ENCODE measurements at regions not wholly inside any gene's neighbourhood (a gene's known extent, or its start where the extent isn't known, plus 50 kb on each side); places are given as distances from the start of the nearest gene placed in this dataset.

DNA sequence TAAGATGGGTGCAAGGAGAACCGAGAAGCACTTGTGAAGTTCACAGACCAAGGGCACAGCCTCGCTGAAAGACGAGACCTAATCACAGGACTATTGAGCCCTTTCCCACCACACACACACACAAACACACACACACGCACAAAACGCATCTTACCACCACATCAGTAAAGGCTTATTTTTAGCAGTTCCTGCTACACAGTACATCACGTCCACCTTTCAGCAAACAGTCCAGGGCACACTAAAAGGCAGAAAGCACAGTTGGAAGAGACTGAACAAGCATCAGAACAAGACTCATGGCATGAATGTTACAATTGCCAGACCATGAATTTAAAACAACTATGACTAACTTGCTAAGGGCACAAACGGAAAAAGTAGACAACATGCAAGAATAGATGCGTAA lies 83.6 kb upstream of the MAPK10 start:
- TF ChIP-seq YY1 (IDR thresholded peaks at IDR 0.05) (no peak), TAF1 (conservative IDR thresholded peaks at IDR 0.05) (no peak), GABPA (IDR thresholded peaks at IDR 0.05 in 1 of 2, conservative IDR thresholded peaks at IDR 0.05 in 1 of 2) (no peak), JUND (IDR thresholded peaks at IDR 0.05) (no peak), SP1 (IDR thresholded peaks at IDR 0.05) (no peak), RAD21 (IDR thresholded peaks at IDR 0.05) (no peak), EGR1 (IDR thresholded peaks at IDR 0.05; ENCODE audit: low read depth in 2 of 2) (no peak)
- TF ChIP-seq, protein P1, sequence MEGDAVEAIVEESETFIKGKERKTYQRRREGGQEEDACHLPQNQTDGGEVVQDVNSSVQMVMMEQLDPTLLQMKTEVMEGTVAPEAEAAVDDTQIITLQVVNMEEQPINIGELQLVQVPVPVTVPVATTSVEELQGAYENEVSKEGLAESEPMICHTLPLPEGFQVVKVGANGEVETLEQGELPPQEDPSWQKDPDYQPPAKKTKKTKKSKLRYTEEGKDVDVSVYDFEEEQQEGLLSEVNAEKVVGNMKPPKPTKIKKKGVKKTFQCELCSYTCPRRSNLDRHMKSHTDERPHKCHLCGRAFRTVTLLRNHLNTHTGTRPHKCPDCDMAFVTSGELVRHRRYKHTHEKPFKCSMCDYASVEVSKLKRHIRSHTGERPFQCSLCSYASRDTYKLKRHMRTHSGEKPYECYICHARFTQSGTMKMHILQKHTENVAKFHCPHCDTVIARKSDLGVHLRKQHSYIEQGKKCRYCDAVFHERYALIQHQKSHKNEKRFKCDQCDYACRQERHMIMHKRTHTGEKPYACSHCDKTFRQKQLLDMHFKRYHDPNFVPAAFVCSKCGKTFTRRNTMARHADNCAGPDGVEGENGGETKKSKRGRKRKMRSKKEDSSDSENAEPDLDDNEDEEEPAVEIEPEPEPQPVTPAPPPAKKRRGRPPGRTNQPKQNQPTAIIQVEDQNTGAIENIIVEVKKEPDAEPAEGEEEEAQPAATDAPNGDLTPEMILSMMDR (IDR thresholded peaks at IDR 0.05; ENCODE audit: low read depth, low read length, missing input control): no peak
- TF ChIP-seq, protein P2, sequence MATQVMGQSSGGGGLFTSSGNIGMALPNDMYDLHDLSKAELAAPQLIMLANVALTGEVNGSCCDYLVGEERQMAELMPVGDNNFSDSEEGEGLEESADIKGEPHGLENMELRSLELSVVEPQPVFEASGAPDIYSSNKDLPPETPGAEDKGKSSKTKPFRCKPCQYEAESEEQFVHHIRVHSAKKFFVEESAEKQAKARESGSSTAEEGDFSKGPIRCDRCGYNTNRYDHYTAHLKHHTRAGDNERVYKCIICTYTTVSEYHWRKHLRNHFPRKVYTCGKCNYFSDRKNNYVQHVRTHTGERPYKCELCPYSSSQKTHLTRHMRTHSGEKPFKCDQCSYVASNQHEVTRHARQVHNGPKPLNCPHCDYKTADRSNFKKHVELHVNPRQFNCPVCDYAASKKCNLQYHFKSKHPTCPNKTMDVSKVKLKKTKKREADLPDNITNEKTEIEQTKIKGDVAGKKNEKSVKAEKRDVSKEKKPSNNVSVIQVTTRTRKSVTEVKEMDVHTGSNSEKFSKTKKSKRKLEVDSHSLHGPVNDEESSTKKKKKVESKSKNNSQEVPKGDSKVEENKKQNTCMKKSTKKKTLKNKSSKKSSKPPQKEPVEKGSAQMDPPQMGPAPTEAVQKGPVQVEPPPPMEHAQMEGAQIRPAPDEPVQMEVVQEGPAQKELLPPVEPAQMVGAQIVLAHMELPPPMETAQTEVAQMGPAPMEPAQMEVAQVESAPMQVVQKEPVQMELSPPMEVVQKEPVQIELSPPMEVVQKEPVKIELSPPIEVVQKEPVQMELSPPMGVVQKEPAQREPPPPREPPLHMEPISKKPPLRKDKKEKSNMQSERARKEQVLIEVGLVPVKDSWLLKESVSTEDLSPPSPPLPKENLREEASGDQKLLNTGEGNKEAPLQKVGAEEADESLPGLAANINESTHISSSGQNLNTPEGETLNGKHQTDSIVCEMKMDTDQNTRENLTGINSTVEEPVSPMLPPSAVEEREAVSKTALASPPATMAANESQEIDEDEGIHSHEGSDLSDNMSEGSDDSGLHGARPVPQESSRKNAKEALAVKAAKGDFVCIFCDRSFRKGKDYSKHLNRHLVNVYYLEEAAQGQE (IDR thresholded peaks at IDR 0.05): no peak
- TF ChIP-seq, protein P3, sequence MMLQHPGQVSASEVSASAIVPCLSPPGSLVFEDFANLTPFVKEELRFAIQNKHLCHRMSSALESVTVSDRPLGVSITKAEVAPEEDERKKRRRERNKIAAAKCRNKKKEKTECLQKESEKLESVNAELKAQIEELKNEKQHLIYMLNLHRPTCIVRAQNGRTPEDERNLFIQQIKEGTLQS (IDR thresholded peaks at IDR 0.05): no peak
- TF ChIP-seq, protein P4, sequence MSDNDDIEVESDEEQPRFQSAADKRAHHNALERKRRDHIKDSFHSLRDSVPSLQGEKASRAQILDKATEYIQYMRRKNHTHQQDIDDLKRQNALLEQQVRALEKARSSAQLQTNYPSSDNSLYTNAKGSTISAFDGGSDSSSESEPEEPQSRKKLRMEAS (IDR thresholded peaks at IDR 0.05): no peak
